ENCODE measurements at regions not wholly inside any gene's neighbourhood (a gene's known extent, or its start where the extent isn't known, plus 50 kb on each side); places are given as distances from the start of the nearest gene placed in this dataset.

DNA sequence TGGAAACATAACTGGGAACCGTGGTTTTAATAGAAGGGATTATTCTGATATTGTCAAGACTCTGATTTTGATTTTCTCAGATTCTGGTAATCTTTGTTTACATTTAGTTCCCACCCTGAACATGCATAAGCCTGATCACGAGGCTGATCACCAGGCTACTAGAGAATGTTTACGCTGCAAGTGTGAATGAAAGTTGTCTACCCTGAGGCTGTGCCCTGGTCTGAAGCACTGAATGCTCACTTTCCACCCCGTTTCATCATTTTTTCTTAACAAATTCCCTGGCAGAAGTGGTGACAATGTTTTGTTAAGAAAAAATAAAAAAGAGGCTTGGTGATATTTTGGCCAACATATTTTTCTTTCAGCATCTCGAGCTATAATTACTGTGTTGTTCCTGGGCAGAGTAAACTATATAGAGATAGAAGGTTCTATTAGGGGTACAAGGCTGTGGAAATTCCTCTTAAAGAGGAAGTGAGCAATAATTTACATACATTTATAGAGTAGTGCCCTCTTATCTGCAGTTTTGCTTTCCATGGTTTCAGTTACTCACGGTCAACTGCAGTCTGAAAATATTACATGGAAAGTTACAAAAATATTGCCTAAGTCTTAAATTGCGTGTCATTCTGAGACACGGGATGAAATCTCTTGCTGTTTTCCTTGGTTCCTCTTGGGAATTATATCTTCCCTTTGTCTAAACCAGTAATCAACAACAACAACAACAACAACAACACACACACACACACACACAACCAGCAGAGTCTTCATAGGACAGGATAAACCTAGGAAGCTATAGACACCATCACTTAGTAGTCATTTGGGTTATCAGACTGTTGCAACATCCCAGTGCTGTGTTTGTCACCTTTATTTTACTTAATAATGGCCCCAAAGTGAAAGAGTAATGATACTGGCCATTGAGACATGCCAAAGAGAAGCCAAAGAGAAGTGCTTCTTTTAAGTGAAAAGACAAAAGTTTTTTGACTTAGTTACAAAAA is 566.6 kb upstream of the CITED2 start:
- Mint-ChIP-seq H3K27me3 (ENCODE audit: insufficient read depth) (no peaks in the 10 kb centered on the region), H3K27ac (no peak overlapping the region), H3K9me3 (no peaks in the 10 kb centered on the region), H3K36me3 (ENCODE audit: low read depth) (no peaks in the 10 kb centered on the region), H3K4me1 (ENCODE audit: low read depth) (no peaks in the 10 kb centered on the region), H3K4me3 (no peak overlapping the region)
- intact Hi-C loops (cut with micrococcal nuclease): no loop called here
- DNase-seq (ENCODE audit: low spot score): no peak

DNA sequence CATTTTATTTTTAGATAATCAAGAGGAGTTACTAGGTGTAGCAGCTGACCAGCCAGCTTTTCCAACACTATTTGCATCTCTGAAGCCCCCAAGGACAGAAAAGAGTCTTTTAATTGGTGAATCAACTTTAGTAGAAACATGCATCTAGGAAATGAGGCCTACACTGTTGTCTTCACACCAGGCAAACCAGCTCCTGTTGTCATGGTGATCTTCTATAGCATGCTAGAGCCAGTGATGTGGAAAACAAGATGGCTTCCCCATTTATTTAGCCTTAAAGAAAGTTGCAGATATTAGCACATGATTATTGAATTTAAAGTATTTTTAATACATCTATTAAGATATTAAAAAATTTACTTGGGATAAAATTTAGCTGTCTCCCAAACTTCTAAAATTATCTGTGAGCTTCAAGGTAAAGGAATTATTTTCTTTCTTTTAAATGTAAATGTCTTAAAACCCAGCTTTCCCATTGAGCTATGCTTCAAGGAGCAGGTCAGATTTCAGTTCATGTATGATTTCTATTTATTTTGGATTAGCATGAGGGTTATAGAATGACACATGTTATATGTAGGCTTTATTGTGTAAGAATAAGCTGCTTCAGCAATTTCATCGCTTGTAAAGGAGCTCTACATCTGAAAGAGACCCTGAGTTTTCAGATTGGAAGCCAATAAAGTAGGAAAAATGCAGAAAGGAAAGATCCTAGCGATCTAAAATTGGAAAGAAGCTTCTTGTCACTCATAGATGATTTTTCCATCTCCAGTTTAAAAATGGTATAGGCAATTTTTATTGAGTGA is 564.9 kb upstream of the CITED2 start:
- no peaks in the 10 kb centered on the region for H3K27me3 Mint-ChIP-seq (ENCODE audit: insufficient read depth)
- intact Hi-C loops (cut with micrococcal nuclease): no loop called here
- H3K36me3 Mint-ChIP-seq (ENCODE audit: low read depth): no peaks in the 10 kb centered on the region
- no peak overlapping the region for H3K27ac Mint-ChIP-seq
- no peak for DNase-seq (ENCODE audit: low spot score)
- no peaks in the 10 kb centered on the region for H3K4me1 Mint-ChIP-seq (ENCODE audit: low read depth)
- H3K4me3 Mint-ChIP-seq: no peak overlapping the region
- no peaks in the 10 kb centered on the region for H3K9me3 Mint-ChIP-seq

DNA sequence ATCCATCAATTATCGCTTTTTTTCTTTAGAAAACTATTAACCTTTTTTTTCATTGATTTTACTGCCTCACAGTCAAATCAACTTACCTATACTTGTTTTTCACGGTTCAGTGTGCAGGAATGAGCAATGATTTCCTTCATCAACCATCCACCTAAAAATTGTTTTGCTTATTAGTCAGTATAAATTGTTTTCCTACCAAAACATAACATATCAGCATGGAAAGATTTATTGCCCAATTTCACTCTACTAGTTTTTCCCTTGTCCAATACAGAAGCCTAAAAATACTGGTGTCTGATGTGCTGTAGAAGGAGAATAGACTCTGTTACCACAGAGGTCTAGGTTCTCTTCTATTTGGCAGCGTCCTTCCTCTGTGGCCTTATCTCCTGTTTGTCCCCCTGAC is 558.2 kb upstream of the CITED2 start:
- DNase-seq (ENCODE audit: low spot score): no peak
- intact Hi-C loops (cut with micrococcal nuclease): no loop called here
- Mint-ChIP-seq H3K4me3 (no peak overlapping the region), H3K27me3 (ENCODE audit: insufficient read depth) (no peaks in the 10 kb centered on the region), H3K27ac (no peak overlapping the region), H3K9me3 (no peaks in the 10 kb centered on the region), H3K4me1 (ENCODE audit: low read depth) (no peaks in the 10 kb centered on the region), H3K36me3 (ENCODE audit: low read depth) (no peaks in the 10 kb centered on the region)

- Mint-ChIP-seq H3K4me3 (no peak overlapping the region), H3K27me3 (ENCODE audit: insufficient read depth) (no peaks in the 10 kb centered on the region), H3K9me3 (no peaks in the 10 kb centered on the region), H3K27ac (no peak overlapping the region), H3K4me1 (ENCODE audit: low read depth) (no peaks in the 10 kb centered on the region), H3K36me3 (ENCODE audit: low read depth) (no peaks in the 10 kb centered on the region)
- intact Hi-C loops (cut with micrococcal nuclease): no loop called here
- DNase-seq (ENCODE audit: low spot score): no peak
Observed at GRCh38 chr6:139931747-139932146, 557.3 kb upstream of the CITED2 start.

GRCh38 chr6:139927742-139928305 is 553.4 kb upstream of the CITED2 start:
- H3K4me3 Mint-ChIP-seq: no peak overlapping the region
- no peaks in the 10 kb centered on the region for H3K36me3 Mint-ChIP-seq (ENCODE audit: low read depth)
- no peaks in the 10 kb centered on the region for H3K4me1 Mint-ChIP-seq (ENCODE audit: low read depth)
- peaks cover 2% of the 10 kb centered on the region for H3K27me3 Mint-ChIP-seq (ENCODE audit: insufficient read depth)
- H3K9me3 Mint-ChIP-seq: no peaks in the 10 kb centered on the region
- DNase-seq (ENCODE audit: low spot score): no peak
- H3K27ac Mint-ChIP-seq: no peak overlapping the region
- intact Hi-C loops (cut with micrococcal nuclease): loop anchor here (10.0 kb wide), 1 partner anchor 553 kb away; the partner anchor contains the start of gene CITED2

GRCh38 chr6:139927236-139927635 is 552.8 kb upstream of the CITED2 start:
- Mint-ChIP-seq H3K9me3 (no peaks in the 10 kb centered on the region), H3K27ac (no peak overlapping the region), H3K4me3 (no peak overlapping the region), H3K36me3 (ENCODE audit: low read depth) (no peaks in the 10 kb centered on the region), H3K27me3 (ENCODE audit: insufficient read depth) (peaks cover 2% of the 10 kb centered on the region), H3K4me1 (ENCODE audit: low read depth) (no peaks in the 10 kb centered on the region)
- intact Hi-C loops (cut with micrococcal nuclease): loop anchor here (10.0 kb wide), 1 partner anchor 552 kb away; the partner anchor contains the start of gene CITED2
- DNase-seq (ENCODE audit: low spot score): no peak

DNA sequence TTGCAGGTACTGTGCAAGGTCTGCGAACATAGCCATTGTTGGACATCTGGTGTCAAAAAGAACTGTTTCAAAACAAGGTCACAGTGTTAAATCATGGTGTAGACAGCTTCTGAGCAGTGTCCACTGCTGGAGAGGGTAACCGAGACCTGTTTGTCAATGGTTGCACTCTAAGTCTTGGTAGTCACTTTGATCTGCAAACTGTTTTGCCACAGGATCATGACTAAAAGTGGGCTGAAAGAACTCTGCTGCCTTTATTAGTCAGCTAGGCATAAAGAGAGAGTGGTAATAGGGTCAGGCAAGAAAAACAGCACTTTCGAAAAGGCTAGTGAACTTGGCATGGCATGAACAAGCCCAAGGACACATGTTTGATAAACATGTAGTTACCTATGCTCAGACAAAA is 552.3 kb upstream of the CITED2 start:
- no peaks in the 10 kb centered on the region for H3K4me1 Mint-ChIP-seq (ENCODE audit: low read depth)
- intact Hi-C loops (cut with micrococcal nuclease): loop anchor here (10.0 kb wide), 1 partner anchor 552 kb away; the partner anchor contains the start of gene CITED2
- H3K36me3 Mint-ChIP-seq (ENCODE audit: low read depth): no peaks in the 10 kb centered on the region
- no peak overlapping the region for H3K4me3 Mint-ChIP-seq
- peaks cover 2% of the 10 kb centered on the region for H3K27me3 Mint-ChIP-seq (ENCODE audit: insufficient read depth)
- no peak overlapping the region for H3K27ac Mint-ChIP-seq
- H3K9me3 Mint-ChIP-seq: no peaks in the 10 kb centered on the region
- no peak for DNase-seq (ENCODE audit: low spot score)

DNA sequence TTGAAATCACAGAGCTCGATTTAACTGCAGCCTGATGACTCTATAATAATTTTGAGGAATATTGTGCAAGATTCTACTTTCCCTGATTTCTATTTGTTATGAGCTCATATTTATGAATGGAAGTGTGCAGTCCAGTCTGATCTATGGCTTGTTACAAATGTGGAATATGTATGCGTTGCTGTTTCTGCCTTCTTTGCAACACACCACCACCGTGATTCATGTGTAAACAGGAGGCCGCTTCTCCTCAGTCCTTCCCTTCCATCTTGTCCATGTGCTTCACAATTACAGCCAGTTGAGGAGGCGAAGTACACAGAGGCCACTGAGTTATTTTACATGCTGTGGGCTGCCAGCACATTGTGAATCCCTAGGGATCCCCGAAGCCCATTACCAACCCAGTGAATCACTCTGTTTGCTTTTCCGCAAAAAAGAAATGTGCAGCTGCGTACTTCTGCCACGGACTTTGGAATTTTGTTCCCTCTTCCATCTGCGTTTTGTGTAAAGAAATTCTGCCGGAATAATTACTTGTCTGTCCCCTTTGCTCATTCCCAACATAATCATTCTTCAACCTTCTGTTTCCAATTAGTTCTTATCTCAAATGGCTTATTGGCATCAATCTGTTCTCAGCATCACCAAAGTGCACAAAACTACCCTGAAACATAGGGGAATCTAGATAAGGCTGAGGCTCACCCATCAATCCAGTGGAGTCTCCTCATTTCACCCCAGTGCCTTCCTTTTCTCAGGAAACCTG is 551.6 kb upstream of the CITED2 start:
- intact Hi-C loops (cut with micrococcal nuclease): loop anchor here (10.0 kb wide), 1 partner anchor 551 kb away; the partner anchor contains the start of gene CITED2
- Mint-ChIP-seq H3K27ac (no peak overlapping the region), H3K36me3 (ENCODE audit: low read depth) (no peaks in the 10 kb centered on the region)

GRCh38 chr6:139923964-139924475 is 549.6 kb upstream of the CITED2 start:
- no peaks in the 10 kb centered on the region for H3K4me1 Mint-ChIP-seq (ENCODE audit: low read depth)
- intact Hi-C loops (cut with micrococcal nuclease): loop anchor here (10.0 kb wide), 1 partner anchor 549 kb away; the partner anchor contains the start of gene CITED2
- H3K27ac Mint-ChIP-seq: no peak overlapping the region
- H3K9me3 Mint-ChIP-seq: no peaks in the 10 kb centered on the region
- no peak overlapping the region for H3K4me3 Mint-ChIP-seq
- DNase-seq (ENCODE audit: low spot score): no peak
- H3K36me3 Mint-ChIP-seq (ENCODE audit: low read depth): no peaks in the 10 kb centered on the region
- H3K27me3 Mint-ChIP-seq (ENCODE audit: insufficient read depth): peaks cover 6% of the 10 kb centered on the region

More for the DNA sequence above, 551.6 kb upstream of the CITED2 start:
- no peak for DNase-seq (ENCODE audit: low spot score)
- no peaks in the 10 kb centered on the region for H3K9me3 Mint-ChIP-seq
- H3K27me3 Mint-ChIP-seq (ENCODE audit: insufficient read depth): peaks cover 2% of the 10 kb centered on the region
- no peaks in the 10 kb centered on the region for H3K4me1 Mint-ChIP-seq (ENCODE audit: low read depth)
- H3K4me3 Mint-ChIP-seq: no peak overlapping the region

DNA sequence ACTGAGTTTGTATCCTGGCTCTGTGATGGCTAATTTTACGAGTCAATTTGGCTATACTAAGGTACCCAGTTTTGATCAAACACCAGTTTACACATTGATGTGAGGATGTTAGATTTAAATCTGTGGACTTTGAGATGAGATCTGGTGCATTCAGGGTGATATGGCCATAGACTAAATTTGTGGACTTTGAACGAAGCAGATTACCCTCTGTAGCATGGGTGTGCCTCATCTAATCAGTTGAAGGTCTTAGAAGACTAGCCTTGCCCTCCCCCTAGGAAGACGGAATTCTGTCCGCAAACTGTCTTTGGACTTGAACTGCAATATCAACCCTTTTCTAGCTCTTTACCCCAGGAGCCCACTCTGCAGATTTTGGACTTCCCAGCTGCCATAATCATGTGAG is 547.8 kb upstream of the CITED2 start:
- no peaks in the 10 kb centered on the region for H3K4me1 Mint-ChIP-seq (ENCODE audit: low read depth)
- H3K9me3 Mint-ChIP-seq: no peaks in the 10 kb centered on the region
- H3K27ac Mint-ChIP-seq: no peak overlapping the region
- no peaks in the 10 kb centered on the region for H3K36me3 Mint-ChIP-seq (ENCODE audit: low read depth)
- intact Hi-C loops (cut with micrococcal nuclease): loop anchor here (10.0 kb wide), 1 partner anchor 547 kb away; the partner anchor contains the start of gene CITED2
- H3K4me3 Mint-ChIP-seq: no peak overlapping the region
- DNase-seq (ENCODE audit: low spot score): no peak
- H3K27me3 Mint-ChIP-seq (ENCODE audit: insufficient read depth): peaks cover 6% of the 10 kb centered on the region

DNA sequence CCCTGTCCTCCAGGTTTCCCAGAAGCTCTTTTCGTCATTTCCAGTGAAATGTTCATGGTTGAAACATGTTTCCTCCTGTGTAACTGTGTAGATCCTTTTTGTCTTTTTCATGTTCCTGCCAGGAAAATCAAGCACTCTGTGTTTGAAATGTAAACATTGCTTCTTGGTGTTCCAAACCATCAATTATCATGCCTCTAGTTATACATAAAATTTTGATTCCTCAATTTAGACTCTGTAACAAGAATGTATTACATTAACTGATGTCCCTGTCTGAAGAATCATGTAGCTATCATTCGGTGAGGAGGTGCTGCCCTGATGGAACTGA is 546.3 kb upstream of the CITED2 start:
- H3K4me3 Mint-ChIP-seq: no peak overlapping the region
- intact Hi-C loops (cut with micrococcal nuclease): loop anchor here (10.0 kb wide), 1 partner anchor 546 kb away; the partner anchor contains the start of gene CITED2
- H3K27me3 Mint-ChIP-seq (ENCODE audit: insufficient read depth): peaks cover 6% of the 10 kb centered on the region
- H3K27ac Mint-ChIP-seq: no peak overlapping the region
- no peaks in the 10 kb centered on the region for H3K9me3 Mint-ChIP-seq
- no peaks in the 10 kb centered on the region for H3K36me3 Mint-ChIP-seq (ENCODE audit: low read depth)
- no peak for DNase-seq (ENCODE audit: low spot score)
- no peaks in the 10 kb centered on the region for H3K4me1 Mint-ChIP-seq (ENCODE audit: low read depth)

Data from activated T-helper 1 cell treated with anti-CD3 and anti-CD28 coated beads, Interleukin-12 subunit alpha, Interleukin-12 subunit beta, Interleukin-2, Interleukin-4 antibody, amounts not matched to agents 30 ng/mL and 10 ng/mL and 1 ng/mL, durations not matched to agents 14 hours and 24 hours and 36 hours (primary cell).